ENCODE measurements at regions not wholly inside any gene's neighbourhood (a gene's known extent, or its start where the extent isn't known, plus 50 kb on each side); places are given as distances from the start of the nearest gene placed in this dataset.
"Not testable (repeated sequence)": the region's sequence is repeated elsewhere in the genome, so short reads cannot be mapped to it uniquely, and the experiment has no call there.

DNA sequence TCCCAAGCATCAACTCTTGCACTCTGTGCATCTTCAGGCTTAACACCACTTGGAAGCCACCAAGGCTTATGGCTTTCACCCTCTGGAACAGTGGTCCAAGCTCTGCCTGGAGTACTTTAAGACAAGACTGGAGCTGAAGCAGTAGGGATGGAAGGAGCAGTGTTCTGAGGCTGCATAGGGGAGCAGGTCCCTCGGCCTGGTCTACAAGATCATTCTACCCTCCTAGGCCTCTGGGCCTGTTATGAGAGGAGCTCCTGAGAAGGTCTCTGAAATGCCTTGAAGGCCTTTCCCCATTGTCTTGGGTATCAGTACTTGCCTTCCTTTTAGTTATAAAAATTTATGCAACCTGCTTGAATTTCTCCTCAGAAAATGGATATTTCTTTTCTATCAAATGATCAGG, 286.7 kb downstream of the CPXCR1 start:
- DNase-seq: no peak

DNA sequence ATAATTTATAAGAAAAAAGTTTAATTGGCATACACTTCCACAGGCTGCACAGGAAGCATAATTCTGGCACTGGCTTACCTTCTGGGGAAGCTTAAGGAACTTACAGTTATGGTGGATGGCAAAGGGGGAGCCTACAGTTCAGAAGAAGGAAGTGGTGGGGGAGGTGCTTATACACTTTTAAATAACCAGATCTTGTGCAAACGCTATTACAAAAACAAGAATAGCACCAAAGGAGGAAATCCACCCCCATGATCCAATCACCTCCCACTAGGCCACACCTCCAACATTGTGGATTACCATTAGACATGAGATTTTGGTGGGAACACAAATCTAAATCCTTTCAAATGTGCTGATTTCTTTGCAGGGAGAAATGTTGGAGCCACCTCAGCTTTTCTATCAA, 287.7 kb downstream of the CPXCR1 start:
- DNase-seq: no peak

DNA sequence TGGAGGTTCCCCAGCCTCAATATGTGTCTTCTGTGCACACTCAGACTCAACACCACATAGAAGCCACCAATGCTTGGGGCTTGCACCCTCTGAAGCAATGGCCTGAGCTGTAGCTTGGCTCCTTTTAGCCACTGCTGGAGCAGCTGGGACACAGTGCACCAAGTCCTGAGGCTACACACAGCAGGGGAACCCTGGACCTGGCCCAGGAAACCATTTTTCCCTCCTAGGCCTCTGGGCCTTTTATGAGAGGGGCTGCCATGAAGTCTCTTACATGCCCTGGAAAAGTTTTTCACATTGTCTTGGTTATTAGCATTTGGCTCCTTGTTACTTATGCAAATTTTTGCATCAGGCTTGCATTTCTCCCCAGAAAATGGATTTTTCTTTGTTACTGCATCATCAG, 306.2 kb downstream of the CPXCR1 start:
- DNase-seq: no peak

DNA sequence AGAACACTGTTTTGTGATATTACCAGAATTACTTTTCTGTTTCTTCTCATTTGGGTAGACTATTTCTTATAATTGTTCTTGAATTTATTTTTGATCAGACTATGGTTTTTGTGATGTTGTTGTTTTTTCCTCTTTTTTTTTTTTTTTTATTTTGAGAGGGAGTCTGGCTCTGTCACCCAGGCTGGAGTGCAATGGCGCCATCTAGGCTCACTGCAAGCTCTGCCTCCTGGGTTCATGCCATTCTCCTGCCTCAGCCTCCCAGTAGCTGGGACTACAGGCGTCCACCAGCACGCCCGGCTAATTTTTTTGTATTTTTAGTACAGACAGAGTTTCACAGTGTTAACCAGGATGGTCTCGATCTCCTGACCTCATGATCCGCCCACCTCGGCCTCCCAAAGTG, 352.6 kb downstream of the CPXCR1 start:
- DNase-seq: not testable (repeated sequence)

DNA sequence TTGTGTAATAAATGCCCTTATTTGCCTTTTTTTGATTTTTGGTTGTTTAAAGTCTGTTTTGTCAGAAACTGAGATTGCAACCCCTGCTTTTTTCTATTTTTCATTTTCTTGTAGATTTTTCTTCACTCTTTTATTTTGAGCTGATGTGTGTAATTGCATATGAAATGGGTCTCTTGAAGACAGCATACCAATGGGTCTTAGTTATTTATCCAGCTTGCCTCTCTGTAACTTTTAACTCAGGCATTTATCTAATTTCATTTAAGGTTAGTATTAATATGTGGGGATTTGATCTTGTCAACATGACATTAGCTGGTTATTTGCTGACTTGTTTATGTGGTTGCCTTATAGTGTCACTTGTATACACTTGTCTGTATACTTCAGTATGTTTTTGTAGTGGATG, 378.0 kb downstream of the CPXCR1 start:
- DNase-seq: no peak
